NCI-H1048 (cell line): ENCODE measurements at regions not wholly inside any gene's neighbourhood (a gene's known extent, or its start where the extent isn't known, plus 50 kb on each side); places are given as distances from the start of the nearest gene placed in this dataset.
"Not testable (repeated sequence)": the region's sequence is repeated elsewhere in the genome, so short reads cannot be mapped to it uniquely, and the experiment has no call there.

Source experiments
- DNase-seq: peaks from one replicate; lab custom pipeline; 2025; lab: John Stamatoyannopoulos, UW

DNA sequence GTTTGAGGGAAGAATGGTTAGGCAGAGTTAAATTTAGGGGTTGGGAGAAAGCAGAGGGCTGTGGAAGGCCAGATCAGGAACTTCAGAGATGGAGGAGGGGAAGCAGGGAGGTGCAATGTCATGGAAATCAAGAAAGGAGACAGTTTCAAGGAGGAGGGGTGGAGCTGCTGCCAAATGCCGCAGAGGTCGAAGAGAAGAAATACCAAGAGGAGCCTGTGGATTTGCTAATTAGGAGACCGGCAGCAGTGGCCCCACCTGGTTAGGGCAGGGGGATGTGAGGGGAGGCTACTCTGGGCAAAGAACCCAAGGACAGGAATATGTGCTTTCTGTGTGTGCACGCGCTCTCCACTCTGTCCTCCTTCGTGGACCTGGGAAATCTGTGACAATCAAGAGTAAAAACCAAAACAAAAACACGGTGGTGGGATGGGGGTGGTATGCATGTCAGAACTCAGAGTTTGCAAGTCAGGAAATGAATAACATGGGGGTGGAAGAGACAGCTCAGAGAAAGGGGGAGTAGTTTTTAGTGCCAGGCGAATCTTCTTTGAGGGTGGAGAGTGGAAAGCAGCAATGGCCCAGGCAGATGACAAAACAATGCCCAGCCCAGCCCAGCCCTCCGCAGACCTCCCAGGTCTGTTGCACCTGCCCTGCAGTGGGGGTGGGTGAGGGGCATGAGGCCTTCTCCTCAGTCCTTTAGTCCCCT is 102.9 kb upstream of the PAX2 start:
- no peak for DNase-seq

GRCh38 chr10:100645091-100645490 is 100.3 kb upstream of the PAX2 start:
- no peak for DNase-seq

DNA sequence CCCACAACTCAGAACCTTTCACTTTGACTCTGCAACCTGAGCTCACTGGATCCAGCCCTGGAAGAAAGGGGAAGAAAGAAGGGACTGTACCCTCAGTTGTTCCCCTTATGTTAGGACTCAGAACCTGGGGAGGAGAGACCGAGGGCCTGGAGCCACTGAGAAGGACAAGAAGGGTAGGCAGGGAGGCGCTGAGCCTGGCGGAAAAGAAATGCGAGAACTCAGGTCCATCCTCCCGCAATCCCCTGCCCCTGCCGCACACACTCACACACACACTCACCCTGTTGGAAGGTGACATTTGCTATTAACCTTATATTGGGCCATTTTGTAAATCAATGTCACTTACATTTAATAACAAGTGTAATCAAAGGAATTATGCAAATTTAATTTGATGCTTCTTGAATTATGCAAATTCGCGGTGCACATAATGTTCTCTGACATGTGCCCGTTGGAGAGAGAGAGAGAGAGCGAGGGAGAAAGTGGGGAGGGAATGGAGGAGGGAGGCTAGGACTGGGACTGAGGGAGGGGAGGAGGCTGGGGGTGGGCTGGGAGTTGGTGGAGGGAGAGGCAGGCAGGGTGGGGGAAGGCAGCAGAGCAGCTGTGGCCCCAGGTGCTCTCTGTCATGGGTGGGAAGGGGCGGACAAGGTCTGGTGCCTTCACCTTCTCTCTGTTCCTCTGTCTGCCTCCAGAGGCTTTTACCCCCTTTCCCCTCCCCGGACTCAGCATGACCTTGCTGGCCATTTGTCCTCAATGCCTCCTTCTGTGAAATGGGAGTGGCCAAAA is 99.6 kb upstream of the PAX2 start:
- no peak for DNase-seq

GRCh38 chr10:100647928-100648327 is 97.5 kb upstream of the PAX2 start:
- DNase-seq = no peak

- DNase-seq = no peak
These were observed 94.7 kb upstream of the PAX2 start for GRCh38 chr10:100650693-100651092.

DNA sequence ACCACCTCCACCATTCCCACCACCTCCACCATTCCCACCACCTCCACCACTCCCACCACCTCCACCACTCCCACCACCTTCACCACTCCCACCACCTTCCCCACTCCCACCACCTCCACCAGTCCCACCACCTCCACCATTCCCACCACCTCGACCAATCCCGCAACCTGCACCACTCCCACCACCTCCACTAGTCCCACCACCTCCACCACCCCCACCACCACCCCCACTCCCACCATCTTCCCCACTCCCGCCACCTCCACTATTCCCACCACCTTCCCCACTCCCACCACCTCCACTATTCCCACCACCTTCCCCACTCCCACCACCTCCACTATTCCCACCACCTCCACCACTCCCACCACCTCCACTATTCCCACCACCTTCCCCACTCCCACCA is 94.3 kb upstream of the PAX2 start:
- not testable (repeated sequence) for DNase-seq

DNA sequence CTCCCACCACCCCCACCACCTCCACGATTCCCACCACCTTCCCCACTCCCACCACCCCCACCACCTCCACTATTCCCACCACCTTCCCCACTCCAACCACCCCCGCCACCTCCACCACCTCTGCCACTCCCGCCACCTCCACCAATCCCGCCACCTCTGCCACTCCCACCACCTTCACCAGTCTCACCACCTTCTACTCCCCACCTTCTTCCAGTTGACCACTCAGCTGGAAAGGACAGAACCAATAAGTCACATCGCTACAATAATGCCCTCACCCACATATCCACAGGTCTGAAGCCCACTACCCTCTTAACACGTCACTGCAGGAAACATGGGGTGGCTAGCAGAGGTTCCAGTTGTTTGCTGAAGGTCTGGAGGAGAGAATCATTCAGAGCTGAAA is 93.5 kb upstream of the PAX2 start:
- no peak for DNase-seq

DNA sequence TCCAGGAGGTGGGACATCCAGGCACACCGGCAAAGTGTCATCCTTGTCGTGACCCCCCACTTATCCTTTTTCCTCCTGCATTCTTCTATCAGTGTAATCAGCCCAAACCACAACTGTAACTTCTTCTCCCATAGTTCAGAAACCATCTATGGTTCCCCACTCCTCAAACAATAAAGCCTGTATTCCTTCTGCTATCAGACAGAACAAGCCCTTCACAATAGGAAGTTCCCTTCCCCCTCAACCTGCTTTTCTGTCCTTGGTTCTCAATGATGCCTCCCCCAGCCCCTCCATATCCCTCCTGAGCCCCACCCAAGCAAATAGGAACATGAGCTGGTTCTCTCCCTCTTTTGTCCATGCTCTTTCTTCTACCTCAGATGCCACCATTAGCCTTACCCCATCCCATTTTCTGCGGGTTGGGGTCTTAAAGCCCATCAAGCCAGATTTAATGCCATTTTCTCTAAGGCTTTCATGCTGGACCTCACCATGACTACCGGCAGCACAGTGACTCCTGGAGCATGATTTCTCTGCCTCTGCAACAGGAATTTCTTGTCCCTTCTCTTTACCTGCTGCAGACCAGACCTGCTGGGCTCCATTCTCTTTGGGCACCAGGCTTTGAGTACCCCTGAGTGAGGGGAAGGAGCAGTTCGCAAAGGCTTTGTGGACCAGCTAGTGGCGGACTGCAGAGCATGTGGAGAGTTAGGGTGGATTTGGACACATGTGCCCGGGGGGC is 92.8 kb upstream of the PAX2 start:
- DNase-seq = no peak

DNA sequence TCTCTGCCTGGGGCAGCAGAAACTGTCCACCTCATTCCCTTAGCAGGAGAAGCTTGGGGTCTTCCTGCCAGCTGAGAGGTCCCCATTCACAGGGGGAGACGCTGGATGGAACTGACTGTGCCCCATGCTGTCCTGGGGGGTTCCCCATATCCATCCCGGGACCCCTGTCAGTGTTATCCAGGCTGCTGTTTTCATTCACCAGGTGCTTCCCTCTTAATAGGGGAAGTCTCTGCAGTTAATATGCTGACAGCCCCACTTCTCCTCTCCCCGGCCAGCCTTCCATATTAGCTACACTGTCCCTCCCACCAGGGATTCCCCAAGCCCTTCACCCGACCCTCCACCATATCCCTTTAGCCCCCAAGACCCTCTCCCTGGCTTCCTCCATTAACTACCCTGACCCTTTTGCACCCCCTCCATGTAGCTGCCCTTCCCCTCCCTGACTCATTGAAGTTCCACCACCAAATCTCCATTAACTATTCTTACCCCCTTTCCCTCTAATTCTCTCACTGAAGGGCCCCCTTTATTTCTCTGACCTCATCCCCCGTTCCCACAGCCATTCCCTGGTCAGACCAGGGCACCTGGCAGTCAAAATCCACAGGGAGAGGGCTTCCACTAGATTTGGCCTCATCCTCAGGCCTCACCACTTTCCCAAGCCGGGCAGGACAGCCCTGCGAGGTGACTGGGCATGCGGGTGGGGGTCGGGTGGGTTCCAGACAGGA is 92.0 kb upstream of the PAX2 start:
- no peak for DNase-seq

GRCh38 chr10:100653957-100654781 is 91.2 kb upstream of the PAX2 start:
- DNase-seq = no peak

DNA sequence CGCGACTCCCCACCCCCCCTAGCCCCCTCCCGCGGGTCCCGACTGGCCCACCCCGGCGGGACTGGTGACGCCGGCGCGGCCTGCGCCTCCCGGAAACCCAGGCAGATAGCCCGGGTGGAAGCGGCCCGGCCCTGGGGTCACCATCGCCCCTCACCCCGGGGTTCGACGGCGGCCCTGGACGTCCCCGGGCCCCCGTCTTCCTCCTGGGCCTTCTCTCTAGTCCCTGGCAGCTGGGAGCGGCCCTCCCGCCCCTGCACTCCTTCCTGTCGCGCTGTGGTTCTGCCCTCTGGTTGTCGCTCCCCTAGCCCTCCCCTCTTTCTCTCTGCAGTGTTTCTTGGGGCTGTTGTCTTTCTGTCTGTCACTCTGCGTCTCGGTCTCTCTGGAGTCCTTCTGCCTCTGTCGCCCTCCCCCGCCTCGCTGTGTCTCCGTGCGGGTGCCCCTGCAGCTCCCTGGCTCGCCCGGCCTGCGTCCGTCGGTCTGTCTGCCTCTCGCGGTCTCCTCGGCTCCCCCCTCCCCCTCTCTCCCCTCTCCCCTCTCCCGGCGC is 90.5 kb upstream of the PAX2 start:
- DNase-seq = no peak

GRCh38 chr10:100655326-100655759 is 90.0 kb upstream of the PAX2 start:
- DNase-seq = no peak

DNA sequence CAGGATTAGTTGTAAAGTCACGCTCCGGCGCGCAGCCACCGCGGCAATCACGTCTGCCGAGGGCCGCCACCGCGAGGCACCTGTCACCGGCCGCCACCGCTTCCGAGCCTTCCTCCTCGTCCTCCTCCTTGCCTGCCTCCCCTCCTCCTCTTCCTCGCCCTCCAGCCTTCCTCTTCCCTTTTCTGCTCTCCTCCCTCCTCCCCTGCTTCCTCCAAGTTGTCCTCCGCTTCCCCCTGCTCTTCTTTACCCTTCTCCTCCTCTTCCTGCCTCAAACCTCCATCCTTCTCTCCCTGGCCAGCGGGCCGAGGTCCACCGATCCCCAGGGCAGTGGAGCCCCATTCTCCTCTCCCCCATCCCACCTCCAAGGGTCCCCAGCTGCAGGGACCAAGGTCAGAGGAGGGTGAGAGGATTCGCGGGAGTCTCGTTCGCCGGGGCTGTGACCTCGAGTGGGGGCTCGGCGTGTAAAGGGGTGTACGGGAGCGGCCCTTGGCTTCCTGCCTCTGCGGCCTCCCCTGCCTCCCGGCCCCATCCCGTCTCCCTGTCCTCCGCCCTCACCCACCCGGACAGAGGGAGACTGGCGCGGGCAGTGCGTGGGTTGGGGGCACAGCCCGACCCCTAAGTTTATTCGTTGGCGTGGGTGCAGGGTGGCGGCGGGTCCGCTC is 89.5 kb upstream of the PAX2 start:
- no peak for DNase-seq

DNA sequence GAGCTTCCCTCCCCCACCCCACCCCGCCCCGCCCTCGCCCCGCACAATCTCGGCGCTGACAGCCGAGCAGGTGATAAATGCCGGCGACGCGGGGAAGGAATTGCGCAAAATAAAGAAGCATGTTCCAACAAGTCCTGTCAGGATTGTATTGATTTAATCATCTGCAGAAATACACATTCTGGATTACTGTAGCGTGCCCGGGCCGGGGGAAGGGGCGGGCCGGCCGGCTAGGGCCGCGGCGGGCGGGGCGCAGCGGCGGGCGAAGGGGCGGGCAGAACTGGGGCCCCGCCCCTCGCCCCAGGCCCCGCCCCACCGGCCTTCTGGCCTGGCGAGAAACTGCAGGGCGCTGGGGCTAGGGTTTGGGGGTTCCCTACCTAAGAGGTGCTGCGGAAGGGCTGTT is 88.9 kb upstream of the PAX2 start:
- no peak for DNase-seq

- no peak for DNase-seq
These were observed 87.1 kb upstream of the PAX2 start for GRCh38 chr10:100658269-100658668.

DNA sequence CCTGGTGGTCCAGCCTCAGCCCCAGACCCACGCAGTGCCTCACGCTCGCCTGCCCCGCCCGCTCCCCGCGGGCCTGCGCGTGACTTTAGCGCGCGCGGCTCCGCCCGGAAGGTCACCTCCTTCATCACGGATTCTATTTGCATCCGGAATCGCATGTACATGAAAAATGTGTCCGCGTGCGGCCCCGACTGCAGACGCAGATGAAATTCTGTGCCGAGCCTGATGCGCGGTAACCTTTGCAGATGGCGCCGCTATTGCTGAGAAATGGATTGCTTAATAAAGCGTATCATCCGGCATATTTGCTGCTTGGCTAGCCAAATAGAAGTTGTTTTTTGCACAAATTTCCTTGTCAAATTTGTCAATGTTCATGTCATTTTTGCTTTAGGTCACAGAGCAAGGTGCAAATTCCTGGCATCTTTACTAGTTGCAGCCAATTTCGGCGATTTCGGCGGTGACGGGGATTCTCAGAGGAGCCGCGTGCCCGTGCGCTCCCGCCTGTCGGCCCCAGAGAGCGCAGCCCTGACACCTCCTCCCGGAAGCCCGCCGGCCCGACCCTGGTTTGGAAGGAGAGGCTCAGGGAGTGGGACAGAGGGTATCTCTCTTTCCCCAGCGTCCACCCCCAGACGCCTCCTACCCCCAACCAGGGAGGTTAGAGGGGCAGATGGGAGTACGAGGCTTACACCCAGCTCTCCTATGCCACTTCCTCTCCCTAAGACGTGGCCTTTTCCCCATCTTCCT is 85.9 kb upstream of the PAX2 start:
- DNase-seq = no peak

DNA sequence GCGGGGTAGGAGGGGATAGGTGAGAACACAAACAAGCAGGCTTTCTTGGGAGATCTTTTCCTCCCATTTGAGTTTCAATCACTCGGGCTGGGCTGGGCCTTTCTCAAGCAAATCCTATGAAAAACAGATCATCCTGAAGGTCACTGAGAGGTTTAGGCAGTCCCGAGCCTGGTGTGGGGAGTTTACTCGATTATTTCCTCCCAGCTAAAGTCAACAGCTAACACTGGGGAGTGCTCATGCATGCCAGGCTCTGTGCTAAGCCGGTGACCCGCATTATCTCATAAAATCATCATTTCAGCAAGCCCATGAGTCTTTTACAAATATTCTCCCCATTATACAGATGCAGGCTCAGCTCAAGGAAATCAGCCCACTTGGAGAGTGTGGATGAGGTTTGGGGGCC is 85.0 kb upstream of the PAX2 start:
- no peak for DNase-seq

DNA sequence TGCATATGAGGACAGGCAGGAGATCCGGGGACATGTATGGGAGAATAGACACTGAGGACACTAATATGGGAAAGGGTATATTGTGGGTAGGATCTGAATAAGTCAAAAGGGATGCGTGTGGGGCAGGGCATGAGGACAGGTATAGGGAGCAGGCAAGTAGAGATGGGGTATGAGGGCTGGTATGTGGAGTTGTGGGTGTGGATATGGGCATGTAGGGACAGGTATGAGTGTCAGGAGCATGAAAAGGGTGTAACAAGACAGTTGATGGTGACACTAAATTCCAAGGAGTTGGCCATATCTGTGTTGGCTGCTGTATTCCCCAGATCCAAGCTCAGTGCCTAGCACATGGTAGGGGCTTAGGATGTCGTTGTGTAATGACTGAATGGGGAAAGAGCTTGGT is 84.4 kb upstream of the PAX2 start:
- no peak for DNase-seq

GRCh38 chr10:100661520-100661919 is 83.9 kb upstream of the PAX2 start:
- no peak for DNase-seq

DNA sequence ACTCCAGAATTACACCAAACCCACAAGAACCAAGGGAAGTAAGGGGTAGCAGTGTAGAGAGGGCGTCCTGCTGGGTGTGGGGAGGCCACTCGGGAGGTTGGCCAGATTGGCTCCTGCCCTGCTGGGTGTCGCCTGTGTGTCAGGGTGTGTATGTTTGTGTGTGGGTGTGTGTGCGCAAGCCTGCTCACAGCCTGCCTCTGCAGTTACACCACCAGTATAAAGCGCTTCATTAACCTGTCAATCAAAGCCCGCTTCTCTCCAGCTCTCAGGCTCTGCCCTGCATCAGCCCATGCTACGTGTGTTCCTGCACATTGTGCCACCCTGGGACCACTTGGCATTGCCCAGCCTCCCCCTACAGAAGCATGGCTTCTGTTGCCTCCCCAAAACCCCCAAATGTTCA is 83.3 kb upstream of the PAX2 start:
- no peak for DNase-seq
